ENCODE measurements at regions not wholly inside any gene's neighbourhood (a gene's known extent, or its start where the extent isn't known, plus 50 kb on each side); places are given as distances from the start of the nearest gene placed in this dataset.

- Histone ChIP-seq H3K4me2 (ENCODE audit: insufficient read depth, low read length) (no peak overlapping the region), H3K4me1 (ENCODE audit: control insufficient read depth, extremely low read depth, insufficient read depth, low read length) (no peaks in the 10 kb centered on the region), H3K9ac (replicated peaks; ENCODE audit: extremely low read depth, insufficient read depth, low read length) (no peak overlapping the region), H3K4me3 (replicated peaks in 1 of 3; ENCODE audit: insufficient read depth in 1 of 3, low read depth in 1 of 3, low read length in 3 of 3) (no peak overlapping the region), H3K27ac (ENCODE audit: insufficient read depth, low read depth, low read length) (no peak overlapping the region), H3K79me2 (ENCODE audit: control insufficient read depth, insufficient read depth, low read length) (no peaks in the 10 kb centered on the region), H2AFZ (ENCODE audit: low read depth, low read length) (no peak overlapping the region), H3K9me1 (replicated peaks; ENCODE audit: control insufficient read depth, extremely low read depth, insufficient read depth, low read length) (no peaks in the 10 kb centered on the region), H3K27me3 (ENCODE audit: control insufficient read depth in 2 of 2, insufficient read depth in 2 of 2, low read length in 2 of 2) (peaks cover 4 to 10% of the 10 kb centered on the region in 2 experiments), H4K20me1 (replicated peaks; ENCODE audit: control insufficient read depth, extremely low read depth, insufficient read depth, low read length) (no peaks in the 10 kb centered on the region), H3K36me3 (ENCODE audit: control insufficient read depth in 2 of 2, extremely low read depth in 1 of 2, insufficient read depth in 2 of 2, low read length in 2 of 2) (no peaks in the 10 kb centered on the region), H3K9me3 (replicated peaks; ENCODE audit: control insufficient read depth, insufficient read depth, low read length) (no peaks in the 10 kb centered on the region)
- ChIA-PET CTCF (no interaction called here), POLR2A (no interaction called here)
- BruUV-seq (replicated peaks), result no TSS peak
- dilution Hi-C loops (cut with MboI; ENCODE audit: extremely low pct_ligation_motif_present, low sequenced_read_pairs), result no loop called here
- FAIRE-seq (no peak), DNase-seq (ENCODE audit: low read depth, low spot score) (no peak)
- intact Hi-C loops (cut with micrococcal nuclease), result no loop called here
- TF ChIP-seq MYC (IDR thresholded peaks at IDR 0.05; ENCODE audit: low read depth, low read length), result no peak
- TF ChIP-seq POLR2A (IDR thresholded peaks at IDR 0.05; ENCODE audit: low read depth, low read length), result no peak
- no peak for TF ChIP-seq MAX (IDR thresholded peaks at IDR 0.05; ENCODE audit: insufficient read depth, insufficient read length)
- TF ChIP-seq JUN (IDR thresholded peaks at IDR 0.05; ENCODE audit: borderline replicate concordance, insufficient read depth, insufficient read length, low read depth), result no peak
- TF ChIP-seq POLR2AphosphoS5 (IDR thresholded peaks at IDR 0.05; ENCODE audit: insufficient read depth, low read depth, low read length), result no peak
- TF ChIP-seq FOS (IDR thresholded peaks at IDR 0.05; ENCODE audit: borderline replicate concordance, insufficient read depth, low read length), result no peak
- TF ChIP-seq CTCF (IDR thresholded peaks at IDR 0.05; ENCODE audit: extremely low read depth in 1 of 2, insufficient read depth in 1 of 2, low read depth in 1 of 2, low read length in 2 of 2), result no peak
These were observed 79.2 kb downstream of the LLPH start for GRCh38 chr12:66051361-66051760.

GRCh38 chr12:66050610-66051009, 79.9 kb downstream of the LLPH start:
- no peaks in the 10 kb centered on the region for H3K36me3 ChIP-seq (ENCODE audit: control insufficient read depth in 2 of 2, extremely low read depth in 1 of 2, insufficient read depth in 2 of 2, low read length in 2 of 2)
- H3K4me2 ChIP-seq (ENCODE audit: insufficient read depth, low read length), result no peak overlapping the region
- no peaks in the 10 kb centered on the region for H3K9me3 ChIP-seq (replicated peaks; ENCODE audit: control insufficient read depth, insufficient read depth, low read length)
- TF ChIP-seq GATA2 (IDR thresholded peaks at IDR 0.05; ENCODE audit: insufficient read depth, insufficient read length, low read depth, low read length) (no peak), JUN (IDR thresholded peaks at IDR 0.05; ENCODE audit: borderline replicate concordance, insufficient read depth, insufficient read length, low read depth) (no peak), FOS (IDR thresholded peaks at IDR 0.05; ENCODE audit: borderline replicate concordance, insufficient read depth, low read length) (no peak), POLR2A (IDR thresholded peaks at IDR 0.05; ENCODE audit: low read depth, low read length) (no peak), MAX (IDR thresholded peaks at IDR 0.05; ENCODE audit: insufficient read depth, insufficient read length) (no peak), POLR2AphosphoS5 (IDR thresholded peaks at IDR 0.05; ENCODE audit: insufficient read depth, low read depth, low read length) (no peak), MYC (IDR thresholded peaks at IDR 0.05; ENCODE audit: low read depth, low read length) (no peak), CTCF (IDR thresholded peaks at IDR 0.05; ENCODE audit: extremely low read depth in 1 of 2, insufficient read depth in 1 of 2, low read depth in 1 of 2, low read length in 2 of 2) (no peak), EZH2 (IDR thresholded peaks at IDR 0.05; ENCODE audit: borderline replicate concordance, low read depth, low read length, severe bottlenecking) (no peak)
- no peak overlapping the region for H3K27ac ChIP-seq (ENCODE audit: insufficient read depth, low read depth, low read length)
- ChIA-PET CTCF (no interaction called here), POLR2A (no interaction called here)
- FAIRE-seq (no peak), DNase-seq (ENCODE audit: low read depth, low spot score) (no peak)
- H2AFZ ChIP-seq (ENCODE audit: low read depth, low read length), result no peak overlapping the region
- no peaks in the 10 kb centered on the region for H4K20me1 ChIP-seq (replicated peaks; ENCODE audit: control insufficient read depth, extremely low read depth, insufficient read depth, low read length)
- no peaks in the 10 kb centered on the region for H3K79me2 ChIP-seq (ENCODE audit: control insufficient read depth, insufficient read depth, low read length)
- no peak overlapping the region for H3K4me3 ChIP-seq (replicated peaks in 1 of 3; ENCODE audit: insufficient read depth in 1 of 3, low read depth in 1 of 3, low read length in 3 of 3)
- no peaks in the 10 kb centered on the region for H3K4me1 ChIP-seq (ENCODE audit: control insufficient read depth, extremely low read depth, insufficient read depth, low read length)
- no TSS peak for BruUV-seq (replicated peaks)
- H3K9ac ChIP-seq (replicated peaks; ENCODE audit: extremely low read depth, insufficient read depth, low read length), result no peak overlapping the region
- peaks cover 4 to 6% of the 10 kb centered on the region in 2 experiments for H3K27me3 ChIP-seq (ENCODE audit: control insufficient read depth in 2 of 2, insufficient read depth in 2 of 2, low read length in 2 of 2)
- H3K9me1 ChIP-seq (replicated peaks; ENCODE audit: control insufficient read depth, extremely low read depth, insufficient read depth, low read length), result no peaks in the 10 kb centered on the region
- intact Hi-C loops (cut with micrococcal nuclease) (no loop called here), dilution Hi-C loops (cut with MboI; ENCODE audit: extremely low pct_ligation_motif_present, low sequenced_read_pairs) (no loop called here)
